Fibroblast of pulmonary artery (primary cell): ENCODE measurements at regions not wholly inside any gene's neighbourhood (a gene's known extent, or its start where the extent isn't known, plus 50 kb on each side); places are given as distances from the start of the nearest gene placed in this dataset.
A peak's percentile ranks its signal among the peaks of the same experiment; 100 is the strongest.

Experiments used
- DNase-seq: peaks from one replicate; pipeline ENCODE4 v3.0.0-alpha.2; 2010; ENCODE audit warnings: low read depth
- H3K4me3 ChIP-seq: replicated peaks from 2 replicates; pipeline ENCODE4 v1.5.1; 2011; ENCODE audit warnings: low read depth, mild to moderate bottlenecking, control low read depth, low read length, moderate library complexity
- TF ChIP-seq, protein P1 (sequence below): IDR thresholded peaks from 2 replicates; pipeline ENCODE4 v1.5.1; 2011; ENCODE audit warnings: mild to moderate bottlenecking, control low read depth, low read length, inconsistent platforms; ENCODE audit errors: missing control alignments

DNA sequence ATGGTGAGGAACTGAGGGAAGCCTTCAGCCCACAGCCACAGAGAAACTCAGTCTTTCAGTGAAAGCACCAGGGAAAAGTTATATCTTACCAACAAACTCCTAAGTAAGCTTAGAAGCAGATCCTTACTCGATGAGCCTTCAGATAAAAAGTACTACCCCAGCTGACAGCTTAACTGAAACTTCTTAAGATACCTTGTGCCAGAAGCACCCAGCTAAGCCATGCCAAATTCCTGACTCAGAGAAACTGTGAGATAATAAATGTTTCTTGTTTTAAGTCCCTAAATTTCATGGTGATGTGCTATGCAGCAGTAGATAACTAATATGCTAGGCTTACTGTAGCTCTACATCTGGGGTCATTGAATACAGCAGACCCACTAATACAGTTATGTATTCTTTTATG lies 2025.0 kb downstream of the LRRC4C start:
- no peak for DNase-seq
- no peak overlapping the region for H3K4me3 ChIP-seq
- TF ChIP-seq, protein P1, sequence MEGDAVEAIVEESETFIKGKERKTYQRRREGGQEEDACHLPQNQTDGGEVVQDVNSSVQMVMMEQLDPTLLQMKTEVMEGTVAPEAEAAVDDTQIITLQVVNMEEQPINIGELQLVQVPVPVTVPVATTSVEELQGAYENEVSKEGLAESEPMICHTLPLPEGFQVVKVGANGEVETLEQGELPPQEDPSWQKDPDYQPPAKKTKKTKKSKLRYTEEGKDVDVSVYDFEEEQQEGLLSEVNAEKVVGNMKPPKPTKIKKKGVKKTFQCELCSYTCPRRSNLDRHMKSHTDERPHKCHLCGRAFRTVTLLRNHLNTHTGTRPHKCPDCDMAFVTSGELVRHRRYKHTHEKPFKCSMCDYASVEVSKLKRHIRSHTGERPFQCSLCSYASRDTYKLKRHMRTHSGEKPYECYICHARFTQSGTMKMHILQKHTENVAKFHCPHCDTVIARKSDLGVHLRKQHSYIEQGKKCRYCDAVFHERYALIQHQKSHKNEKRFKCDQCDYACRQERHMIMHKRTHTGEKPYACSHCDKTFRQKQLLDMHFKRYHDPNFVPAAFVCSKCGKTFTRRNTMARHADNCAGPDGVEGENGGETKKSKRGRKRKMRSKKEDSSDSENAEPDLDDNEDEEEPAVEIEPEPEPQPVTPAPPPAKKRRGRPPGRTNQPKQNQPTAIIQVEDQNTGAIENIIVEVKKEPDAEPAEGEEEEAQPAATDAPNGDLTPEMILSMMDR, result no peak

DNA sequence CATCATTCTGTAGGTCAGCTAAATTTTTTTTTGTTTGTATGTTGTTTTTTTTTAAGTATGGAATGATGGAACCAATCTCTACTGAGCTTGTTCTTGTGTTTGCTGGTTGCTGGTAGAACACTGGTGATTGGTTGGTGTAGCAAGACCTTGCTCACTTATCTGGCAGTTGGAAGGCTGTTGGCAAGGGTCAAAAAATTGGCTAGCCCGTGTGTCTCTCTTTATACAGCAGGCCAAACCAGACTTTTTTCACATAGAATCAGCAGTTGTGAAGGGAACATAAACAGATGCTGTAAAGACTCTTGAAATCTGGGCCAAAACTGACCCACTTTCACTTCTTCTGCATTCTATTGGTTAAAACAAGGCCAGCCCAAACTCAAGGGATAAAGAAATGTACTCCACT lies 2026.5 kb downstream of the LRRC4C start:
- no peak overlapping the region for H3K4me3 ChIP-seq
- DNase-seq, result no peak
- TF ChIP-seq, protein P1, result no peak

DNA sequence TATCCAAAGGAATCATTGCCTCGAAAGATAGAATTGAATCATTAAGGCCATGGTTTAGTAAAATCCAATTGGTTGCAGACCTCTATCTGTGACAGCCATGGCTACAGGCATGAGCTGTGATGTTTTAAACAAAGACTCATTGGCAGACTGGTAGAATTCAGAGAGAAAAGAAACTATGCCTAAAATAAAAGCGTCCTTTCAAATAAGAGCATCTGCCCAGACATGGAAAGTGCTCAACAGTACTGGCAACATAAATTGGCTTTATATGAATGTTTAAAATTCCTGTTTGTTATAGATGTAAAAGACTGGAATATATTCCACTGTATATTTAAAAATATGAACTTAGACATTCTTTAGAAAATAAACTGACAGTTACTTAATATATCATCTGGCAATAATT lies 2034.2 kb downstream of the LRRC4C start:
- TF ChIP-seq, protein P1, result no peak
- H3K4me3 ChIP-seq, result no peak overlapping the region
- DNase-seq, result no peak

DNA sequence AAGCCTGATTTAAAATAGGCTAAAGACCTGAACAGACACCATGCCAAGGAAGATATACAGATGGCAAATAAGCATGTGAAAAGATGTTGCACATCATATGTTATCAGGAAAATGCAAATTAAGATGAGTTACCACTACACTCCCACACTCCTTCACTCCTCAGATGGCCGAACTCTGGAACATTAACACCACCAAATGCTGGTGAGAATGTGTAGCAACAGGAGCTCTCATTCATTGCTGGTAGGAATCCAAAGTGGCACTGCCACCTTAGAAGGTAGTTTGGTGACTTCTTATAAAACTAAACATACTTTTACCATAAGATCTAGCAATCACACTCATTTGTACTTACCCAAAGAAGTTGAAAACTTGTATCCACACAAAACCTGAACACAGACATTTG lies 2047.3 kb downstream of the LRRC4C start:
- no peak for DNase-seq
- TF ChIP-seq, protein P1, result no peak
- no peak overlapping the region for H3K4me3 ChIP-seq

DNA sequence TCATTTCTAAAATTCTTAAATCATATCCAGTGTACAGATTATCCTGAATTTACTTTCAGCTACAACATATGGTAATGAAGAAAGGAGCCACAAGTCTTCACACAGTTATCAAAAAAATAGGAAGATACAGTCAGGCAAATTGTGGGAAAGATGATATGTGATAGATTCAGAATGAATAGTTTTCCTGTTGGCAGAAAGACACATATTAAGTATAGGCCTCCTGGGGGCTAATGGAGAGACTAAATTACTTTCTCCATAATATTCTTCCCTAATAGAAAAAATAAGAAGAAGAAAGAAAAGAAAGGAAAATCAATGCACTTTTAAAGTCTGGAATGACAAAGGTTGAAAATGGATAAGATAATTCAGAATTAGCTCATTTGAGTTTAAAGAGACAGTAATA lies 2073.5 kb downstream of the LRRC4C start:
- TF ChIP-seq, protein P1, result no peak
- H3K4me3 ChIP-seq, result no peak overlapping the region
- DNase-seq, result no peak

DNA sequence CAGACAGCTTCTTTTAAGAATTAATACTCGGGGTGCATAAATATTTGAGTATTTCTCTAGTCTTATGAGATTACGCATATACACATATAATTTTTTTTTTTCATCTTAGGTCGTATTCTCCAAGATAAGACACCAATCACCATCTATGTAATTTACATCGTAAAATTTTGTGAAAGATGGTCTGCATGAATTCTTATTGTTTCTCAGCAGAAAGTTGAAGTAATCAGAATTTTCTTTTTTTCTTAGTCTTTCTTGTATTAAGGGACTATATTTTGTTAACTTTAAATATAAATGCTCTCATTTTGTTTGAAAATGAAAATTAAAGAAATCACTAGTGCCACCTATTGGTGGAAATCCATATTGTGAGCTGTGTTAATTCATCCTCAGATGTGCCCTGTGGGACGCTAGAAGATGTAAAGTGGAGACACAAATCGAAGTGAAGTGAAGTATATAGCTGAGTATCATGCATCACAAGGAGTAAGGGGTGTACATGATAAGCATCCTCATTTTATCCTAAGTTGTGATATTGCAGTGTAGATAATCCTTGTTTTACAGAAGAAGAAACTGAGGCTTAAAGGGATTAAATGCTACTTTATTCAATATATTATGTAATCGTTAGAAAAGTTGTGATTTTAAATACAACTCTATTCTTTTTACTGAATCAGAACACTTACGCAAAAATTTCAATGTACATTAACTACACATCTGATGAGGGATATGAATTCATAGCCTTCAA lies 2084.3 kb downstream of the LRRC4C start:
- peak; percentile 46 for DNase-seq
- H3K4me3 ChIP-seq, result no peak overlapping the region
- TF ChIP-seq, protein P1, result peak; percentile 52

DNA sequence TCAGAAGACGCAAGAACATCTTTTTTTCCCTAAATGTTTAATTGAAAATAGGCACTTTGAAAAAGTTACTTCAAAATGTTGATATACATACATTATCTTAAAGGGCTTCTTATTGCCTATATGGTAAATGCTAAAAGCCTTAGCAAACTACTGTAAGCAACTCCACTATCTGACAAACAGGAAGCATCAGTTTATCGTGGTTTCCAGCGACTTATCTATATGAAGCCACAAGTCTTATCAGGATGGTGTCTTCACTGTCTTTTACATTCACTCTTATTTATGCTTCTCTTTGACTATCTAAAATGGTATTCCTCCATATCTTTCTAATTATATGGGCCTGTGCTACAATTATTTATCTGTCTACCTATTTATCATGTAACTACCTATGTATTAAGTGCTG lies 2091.9 kb downstream of the LRRC4C start:
- no peak for DNase-seq
- H3K4me3 ChIP-seq, result no peak overlapping the region
- TF ChIP-seq, protein P1, result no peak
